ENCODE measurements at regions not wholly inside any gene's neighbourhood (a gene's known extent, or its start where the extent isn't known, plus 50 kb on each side); places are given as distances from the start of the nearest gene placed in this dataset.
"Not testable (repeated sequence)": the region's sequence is repeated elsewhere in the genome, so short reads cannot be mapped to it uniquely, and the experiment has no call there.

GRCh38 chr10:108685863-108686531, 1237.3 kb downstream of the XPNPEP1 start:
- DNase-seq (ENCODE audit: low spot score), result no peak

DNA sequence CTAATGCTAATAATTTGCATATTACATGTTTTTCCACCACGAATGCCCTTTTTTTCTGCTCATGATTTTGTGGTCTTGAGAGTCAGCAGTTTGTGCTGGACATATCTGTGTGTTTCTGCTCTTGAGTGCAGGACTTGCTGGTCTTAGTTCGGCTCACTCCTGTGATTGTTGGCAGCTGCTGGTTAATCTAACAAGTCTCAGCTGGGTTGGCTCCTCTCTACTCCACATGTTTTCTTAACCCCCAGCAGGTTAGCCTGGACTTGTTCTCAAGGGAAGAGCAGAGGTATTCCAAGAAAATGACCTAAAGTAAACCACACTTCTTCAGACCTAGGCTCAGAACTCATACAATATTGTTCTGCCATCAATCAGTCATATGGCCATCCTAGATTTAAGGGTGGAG, 1238.9 kb downstream of the XPNPEP1 start:
- DNase-seq (ENCODE audit: low spot score), result no peak

DNA sequence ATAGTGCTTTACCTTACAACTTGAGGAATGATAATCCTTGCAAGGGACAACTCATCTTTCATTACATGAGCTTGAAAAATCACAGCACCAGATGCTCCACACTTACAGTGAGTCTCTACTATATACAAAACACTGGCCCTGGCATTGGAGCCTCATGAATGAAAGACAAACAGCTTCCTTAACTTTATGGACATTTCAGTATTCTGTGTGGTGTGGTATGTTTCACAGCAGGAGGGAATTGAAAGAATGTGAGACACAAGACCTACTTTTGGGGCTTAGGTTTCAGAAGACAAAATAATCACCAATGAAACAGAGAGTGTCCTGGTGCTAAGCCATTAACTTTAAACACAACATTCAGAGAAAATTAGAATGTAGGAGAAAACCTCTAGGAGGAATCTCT, 1249.6 kb downstream of the XPNPEP1 start:
- DNase-seq (ENCODE audit: low spot score), result no peak

DNA sequence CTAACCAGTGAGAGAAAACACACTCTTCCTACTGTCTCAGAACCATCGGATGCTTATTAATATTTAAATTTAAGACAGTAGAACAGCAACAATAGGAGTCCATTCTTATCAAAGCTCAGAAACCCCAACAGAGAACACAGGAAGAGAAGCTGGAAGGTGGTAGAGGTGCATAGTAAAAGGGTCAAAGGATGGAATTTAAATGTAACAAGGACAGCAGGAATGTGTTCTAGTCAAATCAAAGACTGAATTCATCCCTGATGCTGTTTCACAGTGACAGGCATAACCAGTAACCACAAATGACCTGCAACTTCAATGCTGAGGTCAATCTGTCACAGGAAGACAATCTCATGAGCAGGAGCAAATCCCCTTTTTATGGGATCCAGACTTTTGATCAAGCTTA, 1259.7 kb downstream of the XPNPEP1 start:
- no peak for DNase-seq (ENCODE audit: low spot score)

- no peak for DNase-seq (ENCODE audit: low spot score)
Observed at GRCh38 chr10:108662975-108663374, 1260.3 kb downstream of the XPNPEP1 start.

GRCh38 chr10:108655057-108655456, 1268.3 kb downstream of the XPNPEP1 start:
- no peak for DNase-seq (ENCODE audit: low spot score)

DNA sequence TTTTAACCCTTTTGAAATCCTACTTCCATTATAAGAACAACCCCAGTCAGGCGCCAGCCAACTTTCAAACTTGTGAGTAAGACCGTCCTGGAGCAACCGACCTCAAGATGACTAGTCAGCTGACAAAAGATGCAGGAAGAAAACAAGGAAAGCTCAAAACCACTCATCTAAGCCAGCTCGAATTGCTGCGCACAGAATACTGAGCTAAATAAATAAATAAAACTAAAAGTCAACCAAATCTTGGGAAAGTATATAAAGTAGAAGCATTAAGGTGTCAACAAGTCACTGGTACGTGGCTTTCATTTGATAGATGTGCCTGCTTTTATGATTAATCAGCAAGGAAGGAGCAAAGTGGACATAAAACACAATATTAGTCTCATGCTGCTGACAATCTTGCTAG, 1269.8 kb downstream of the XPNPEP1 start:
- no peak for DNase-seq (ENCODE audit: low spot score)

DNA sequence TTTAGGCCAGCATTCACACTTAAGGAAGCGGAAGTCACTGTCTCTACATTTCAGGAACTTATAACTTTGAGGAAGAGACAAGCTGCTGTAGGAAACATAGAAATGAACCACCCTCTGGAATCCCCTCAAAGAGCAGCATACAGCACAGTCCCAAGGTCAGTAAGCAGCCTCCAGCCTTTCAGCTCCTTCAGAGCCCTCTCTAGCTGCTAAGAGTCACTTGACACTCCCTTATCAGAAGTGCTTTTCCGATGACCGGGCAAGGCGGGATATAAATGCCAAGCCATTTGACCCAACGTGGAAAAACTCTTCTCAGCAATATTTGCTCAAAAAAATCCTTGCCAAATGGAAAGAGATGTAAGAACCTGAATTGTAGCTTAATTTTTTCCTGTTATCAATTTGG, 1284.3 kb downstream of the XPNPEP1 start:
- DNase-seq (ENCODE audit: low spot score), result no peak

DNA sequence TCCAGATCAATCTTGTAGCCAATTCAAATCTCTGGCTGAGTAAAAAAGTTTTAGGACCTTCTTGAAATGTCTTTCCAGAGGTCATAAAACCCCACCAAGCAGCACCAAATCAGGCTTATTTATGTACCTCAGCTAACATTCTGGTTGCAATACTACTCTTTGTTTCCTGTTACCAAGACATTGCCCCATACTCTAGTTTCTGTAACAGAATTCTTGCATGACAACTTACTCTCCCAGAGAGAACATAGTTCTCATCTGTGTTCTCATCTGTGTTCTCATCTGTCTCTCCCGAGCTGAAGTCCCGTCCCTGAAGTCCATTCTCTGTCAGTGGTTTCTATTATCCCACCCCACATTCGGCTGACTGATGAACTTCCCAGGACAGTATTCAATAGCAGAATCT, 1285.1 kb downstream of the XPNPEP1 start:
- no peak for DNase-seq (ENCODE audit: low spot score)

- no peak for DNase-seq (ENCODE audit: low spot score)
Observed at GRCh38 chr10:108633046-108633445, 1290.3 kb downstream of the XPNPEP1 start.

DNA sequence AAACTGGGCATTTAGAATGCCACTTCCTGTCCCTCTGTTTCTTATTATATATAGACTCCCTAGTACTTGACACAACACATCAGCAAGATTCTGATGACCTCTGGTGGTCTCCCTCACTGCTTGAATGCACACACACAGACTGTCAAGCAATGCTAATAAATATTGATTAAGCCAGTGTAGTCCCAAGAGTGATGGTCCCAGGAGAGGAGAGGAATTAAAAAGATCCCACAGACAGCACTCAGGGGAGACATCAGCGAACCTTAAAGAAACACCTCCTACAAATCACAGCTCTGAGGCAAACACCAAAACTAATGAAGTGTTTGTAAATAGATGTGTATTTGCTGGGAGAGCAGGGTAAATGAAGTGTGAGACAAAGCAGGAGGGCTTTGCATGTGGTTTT, 1291.2 kb downstream of the XPNPEP1 start:
- no peak for DNase-seq (ENCODE audit: low spot score)

GRCh38 chr10:108631332-108631731, 1292.0 kb downstream of the XPNPEP1 start:
- DNase-seq (ENCODE audit: low spot score), result no peak

DNA sequence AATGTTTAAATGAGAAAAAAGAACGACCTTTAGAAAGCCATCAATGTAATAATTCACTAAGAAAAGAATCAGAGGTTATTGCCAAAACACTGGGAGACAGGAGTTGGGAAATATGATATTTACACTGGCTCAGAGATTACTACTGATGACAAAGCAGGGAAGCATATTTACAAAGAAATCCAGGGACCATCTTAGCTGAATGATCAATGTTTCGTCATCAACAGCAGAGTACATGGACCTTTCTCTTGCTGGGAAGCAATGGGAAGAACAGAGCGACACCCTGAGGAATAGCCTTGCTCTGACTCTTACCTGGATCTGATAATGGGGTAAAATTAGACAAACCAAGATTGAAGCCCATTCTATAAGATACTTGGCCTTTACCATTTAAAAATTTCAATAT, 1293.5 kb downstream of the XPNPEP1 start:
- no peak for DNase-seq (ENCODE audit: low spot score)

GRCh38 chr10:108624052-108624451, 1299.3 kb downstream of the XPNPEP1 start:
- DNase-seq (ENCODE audit: low spot score), result no peak

GRCh38 chr10:108620821-108621534, 1302.3 kb downstream of the XPNPEP1 start:
- no peak for DNase-seq (ENCODE audit: low spot score)

DNA sequence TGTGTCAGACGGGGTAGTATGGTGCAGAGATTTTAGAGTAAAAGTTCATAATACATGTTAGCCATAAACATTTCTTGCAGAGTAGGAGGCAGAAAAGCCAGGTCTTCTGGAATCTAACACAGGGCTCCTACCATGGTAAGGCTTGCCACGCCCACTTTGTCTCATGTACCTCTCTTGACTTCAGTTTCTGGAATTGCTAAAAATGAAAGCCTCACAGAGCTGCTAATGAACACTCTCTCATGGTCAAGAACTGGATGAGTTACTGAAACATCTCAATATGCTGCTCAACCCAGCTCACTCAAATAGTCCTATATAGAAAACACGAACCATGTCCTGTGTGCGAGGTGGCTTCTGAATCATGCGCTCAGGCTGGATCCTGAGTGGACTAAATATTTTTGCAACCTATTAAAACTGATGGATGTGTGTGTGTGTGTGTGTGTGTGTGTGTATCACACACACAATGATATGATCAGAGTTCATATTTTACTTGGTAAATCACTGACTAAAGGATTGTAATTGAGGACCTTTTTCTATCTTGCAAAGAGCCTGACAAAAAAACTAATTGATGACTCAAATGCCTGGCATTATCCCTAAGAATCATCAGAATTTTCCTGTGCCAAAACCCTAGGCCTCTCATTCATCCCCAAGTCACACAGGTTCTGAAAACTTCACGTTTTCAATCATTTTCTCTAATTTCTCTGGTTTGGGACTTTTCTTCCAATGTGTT, 1306.6 kb downstream of the XPNPEP1 start:
- DNase-seq (ENCODE audit: low spot score), result no peak

DNA sequence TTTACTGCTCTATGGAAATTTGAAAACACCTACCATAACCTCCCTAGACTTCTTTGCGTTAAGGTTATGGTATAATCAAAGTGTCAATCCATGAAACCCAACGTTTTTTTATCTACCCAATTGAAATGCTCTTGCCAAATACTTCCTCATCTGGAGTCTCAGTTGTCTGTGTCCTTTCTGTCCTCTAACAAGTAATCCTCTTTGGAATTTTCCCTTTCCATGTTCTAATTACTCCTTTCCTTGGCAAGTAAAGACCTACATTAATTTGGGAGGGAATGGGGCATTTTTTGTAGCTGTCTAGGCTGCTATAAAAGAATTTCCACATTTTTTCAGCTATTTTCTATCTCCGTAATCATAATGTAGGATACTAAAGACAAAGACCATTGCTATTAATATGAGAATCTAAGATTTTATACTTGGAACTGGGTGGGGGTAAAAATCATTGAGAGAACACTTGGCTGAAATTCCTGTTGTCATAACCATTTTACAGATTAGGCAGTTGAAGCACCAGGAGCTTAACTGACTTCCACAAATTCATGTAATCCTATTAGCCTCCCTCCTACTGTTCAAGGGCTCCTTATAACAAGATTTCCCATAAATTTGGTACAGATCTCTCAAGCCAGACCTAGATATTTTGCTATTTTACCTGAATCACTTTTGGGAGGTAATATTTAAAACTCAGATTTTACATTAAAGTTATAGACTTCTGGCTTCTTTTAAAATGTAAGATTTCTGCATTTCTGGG, 1307.6 kb downstream of the XPNPEP1 start:
- DNase-seq (ENCODE audit: low spot score), result no peak

DNA sequence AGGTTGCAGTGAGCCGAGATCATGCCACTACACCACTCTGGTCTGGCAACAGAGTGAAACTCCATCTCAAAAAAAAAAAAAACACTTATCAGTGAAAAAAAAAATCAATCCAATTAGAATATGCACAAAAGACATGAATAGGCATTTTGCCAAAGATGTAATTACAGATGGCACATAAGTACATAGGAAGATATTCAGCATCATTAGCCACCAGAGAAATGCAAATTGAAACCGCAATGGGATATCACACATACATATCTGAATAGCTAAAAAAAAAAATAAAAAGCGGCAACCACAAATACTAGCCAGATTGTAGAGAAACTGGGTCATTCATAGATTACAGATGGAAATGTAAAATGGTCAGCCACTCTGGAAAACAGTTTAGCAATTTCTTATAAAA, 1310.8 kb downstream of the XPNPEP1 start:
- DNase-seq (ENCODE audit: low spot score), result no peak

GRCh38 chr10:108608860-108609259, 1314.5 kb downstream of the XPNPEP1 start:
- no peak for DNase-seq (ENCODE audit: low spot score)

DNA sequence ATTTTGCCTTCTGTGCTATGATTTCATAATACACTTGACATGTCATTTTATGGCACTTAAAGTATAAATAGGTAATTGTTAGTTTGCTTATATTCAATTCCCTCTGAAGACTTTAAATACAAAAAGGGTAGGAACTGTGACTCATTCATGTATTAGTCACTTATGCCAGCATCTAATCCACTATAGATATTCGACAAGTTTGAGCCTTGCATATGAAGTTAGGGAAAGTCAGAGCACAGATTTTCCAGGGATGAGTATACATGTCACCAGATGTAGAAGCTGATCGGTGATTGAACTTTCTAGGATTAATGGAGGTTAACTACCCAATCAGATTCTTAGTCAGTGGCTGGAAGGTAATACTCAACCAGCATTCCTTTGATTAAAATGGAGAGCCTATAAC, 1321.5 kb downstream of the XPNPEP1 start:
- DNase-seq (ENCODE audit: low spot score), result no peak

- DNase-seq (ENCODE audit: low spot score), result not testable (repeated sequence)
Observed at GRCh38 chr10:108600511-108600910, 1322.8 kb downstream of the XPNPEP1 start.

DNA sequence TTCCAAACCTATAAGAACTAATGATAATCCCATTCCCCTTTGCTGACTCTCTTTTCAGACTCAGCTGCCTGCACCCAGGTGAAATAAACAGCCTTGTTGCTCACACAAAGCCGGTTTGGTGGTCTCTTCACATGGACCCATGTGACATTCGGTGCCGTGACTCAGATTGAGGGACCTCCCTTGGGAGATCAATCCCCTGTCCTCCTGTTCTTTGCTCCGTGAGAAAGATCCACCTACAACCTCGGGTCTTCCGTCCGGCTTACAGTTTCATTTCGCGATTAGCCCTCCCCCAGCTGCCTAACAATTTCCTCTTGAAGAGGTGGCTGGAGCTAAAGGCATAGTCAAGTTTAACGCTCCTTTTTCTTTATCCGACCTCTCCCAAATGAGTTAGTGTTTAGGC, 1324.0 kb downstream of the XPNPEP1 start:
- DNase-seq (ENCODE audit: low spot score), result not testable (repeated sequence)

DNA sequence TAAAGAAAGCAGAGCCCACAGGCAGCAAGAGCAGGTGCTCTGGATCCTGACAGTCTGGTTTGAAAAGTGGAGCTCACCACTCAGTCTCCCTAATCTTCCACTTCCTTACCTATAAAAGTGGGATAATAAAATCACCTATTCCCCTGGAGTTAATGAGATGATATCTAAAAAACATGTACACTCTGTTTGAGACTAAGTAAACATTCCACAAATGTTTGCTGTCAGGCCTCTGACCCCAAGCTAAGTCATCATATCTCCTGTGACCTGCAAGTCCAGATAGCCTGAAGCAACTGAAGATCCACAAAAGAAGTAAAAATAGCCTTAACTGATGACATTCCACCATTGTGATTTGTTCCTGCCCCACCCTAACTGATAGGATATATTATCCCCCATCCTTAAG, 1324.5 kb downstream of the XPNPEP1 start:
- no peak for DNase-seq (ENCODE audit: low spot score)

All from AG08396 (cell line).